ENCODE measurements at regions not wholly inside any gene's neighbourhood (a gene's known extent, or its start where the extent isn't known, plus 50 kb on each side); places are given as distances from the start of the nearest gene placed in this dataset.

GRCh38 chr4:56733352-56733751 is 52.3 kb upstream of the HOPX start:
- no peaks in the 10 kb centered on the region for H3K9me1 ChIP-seq (ENCODE audit: control insufficient read depth, extremely low read depth, insufficient read depth, low read length)
- dilution Hi-C loops (cut with MboI; ENCODE audit: extremely low pct_ligation_motif_present, low sequenced_read_pairs): no loop called here
- H3K9ac ChIP-seq (ENCODE audit: control insufficient read depth, extremely low read depth, insufficient read depth, low read length): no peak overlapping the region
- H3K9me3 ChIP-seq (ENCODE audit: control insufficient read depth, low read depth, low read length): no peaks in the 10 kb centered on the region
- peaks cover 7% of the 10 kb centered on the region for H3K4me1 ChIP-seq (ENCODE audit: control insufficient read depth, extremely low read depth, insufficient read depth, low read length)
- no peaks in the 10 kb centered on the region for H3K36me3 ChIP-seq (ENCODE audit: control insufficient read depth in 2 of 2, extremely low read depth in 1 of 2, insufficient read depth in 2 of 2, low read length in 2 of 2)
- H3K79me2 ChIP-seq (ENCODE audit: control insufficient read depth, insufficient read depth, low read length): no peaks in the 10 kb centered on the region
- FAIRE-seq: no peak
- DNase-seq (ENCODE audit: low read depth, low spot score): no peak
- H2AFZ ChIP-seq (ENCODE audit: control insufficient read depth, low read length): no peak overlapping the region
- H3K27me3 ChIP-seq (ENCODE audit: control insufficient read depth, extremely low read depth, insufficient read depth, low read length): no peaks in the 10 kb centered on the region
- H3K4me3 ChIP-seq (ENCODE audit: control insufficient read depth in 2 of 3, extremely low read depth in 1 of 3, insufficient read depth in 2 of 3, low read depth in 1 of 3, low read length in 3 of 3): no peak overlapping the region
- no peak overlapping the region for H3K4me2 ChIP-seq (ENCODE audit: control insufficient read depth, extremely low read depth, insufficient read depth, low read depth, low read length)
- TF ChIP-seq EZH2 (IDR thresholded peaks at IDR 0.05; ENCODE audit: low read length) (no peak), CTCF (optimal IDR thresholded peaks at IDR 0.05 in 1 of 3, IDR thresholded peaks at IDR 0.05 in 1 of 3, conservative IDR thresholded peaks at IDR 0.05 in 1 of 3; ENCODE audit: extremely low read depth in 1 of 3, insufficient read depth in 2 of 3, low read length in 3 of 3) (no peak)
- H3K27ac ChIP-seq (ENCODE audit: control insufficient read depth, insufficient read depth, low read length): no peak overlapping the region
- no peaks in the 10 kb centered on the region for H4K20me1 ChIP-seq (ENCODE audit: control insufficient read depth, extremely low read depth, insufficient read depth, low read length)

- no peaks in the 10 kb centered on the region for H3K79me2 ChIP-seq (ENCODE audit: control insufficient read depth, insufficient read depth, low read length)
- H3K9me1 ChIP-seq (ENCODE audit: control insufficient read depth, extremely low read depth, insufficient read depth, low read length): no peaks in the 10 kb centered on the region
- DNase-seq (ENCODE audit: low read depth, low spot score) (no peak), FAIRE-seq (no peak)
- no peak overlapping the region for H3K4me3 ChIP-seq (ENCODE audit: control insufficient read depth in 2 of 3, extremely low read depth in 1 of 3, insufficient read depth in 2 of 3, low read depth in 1 of 3, low read length in 3 of 3)
- no peak overlapping the region for H2AFZ ChIP-seq (ENCODE audit: control insufficient read depth, low read length)
- no peaks in the 10 kb centered on the region for H3K27me3 ChIP-seq (ENCODE audit: control insufficient read depth, extremely low read depth, insufficient read depth, low read length)
- H3K36me3 ChIP-seq (ENCODE audit: control insufficient read depth in 2 of 2, extremely low read depth in 1 of 2, insufficient read depth in 2 of 2, low read length in 2 of 2): no peaks in the 10 kb centered on the region
- dilution Hi-C loops (cut with MboI; ENCODE audit: extremely low pct_ligation_motif_present, low sequenced_read_pairs): no loop called here
- H3K9ac ChIP-seq (ENCODE audit: control insufficient read depth, extremely low read depth, insufficient read depth, low read length): no peak overlapping the region
- H3K4me1 ChIP-seq (ENCODE audit: control insufficient read depth, extremely low read depth, insufficient read depth, low read length): peaks cover under 1% of the 10 kb centered on the region
- no peak overlapping the region for H3K27ac ChIP-seq (ENCODE audit: control insufficient read depth, insufficient read depth, low read length)
- no peak overlapping the region for H3K4me2 ChIP-seq (ENCODE audit: control insufficient read depth, extremely low read depth, insufficient read depth, low read depth, low read length)
- H3K9me3 ChIP-seq (ENCODE audit: control insufficient read depth, low read depth, low read length): no peaks in the 10 kb centered on the region
- TF ChIP-seq EZH2 (IDR thresholded peaks at IDR 0.05; ENCODE audit: low read length): no peak
- TF ChIP-seq CTCF (optimal IDR thresholded peaks at IDR 0.05 in 1 of 3, IDR thresholded peaks at IDR 0.05 in 1 of 3, conservative IDR thresholded peaks at IDR 0.05 in 1 of 3; ENCODE audit: extremely low read depth in 1 of 3, insufficient read depth in 2 of 3, low read length in 3 of 3): no peak
- H4K20me1 ChIP-seq (ENCODE audit: control insufficient read depth, extremely low read depth, insufficient read depth, low read length): no peaks in the 10 kb centered on the region
These were observed 51.2 kb upstream of the HOPX start for GRCh38 chr4:56732301-56732700.
